ENCODE measurements at regions not wholly inside any gene's neighbourhood (a gene's known extent, or its start where the extent isn't known, plus 50 kb on each side); places are given as distances from the start of the nearest gene placed in this dataset.

DNA sequence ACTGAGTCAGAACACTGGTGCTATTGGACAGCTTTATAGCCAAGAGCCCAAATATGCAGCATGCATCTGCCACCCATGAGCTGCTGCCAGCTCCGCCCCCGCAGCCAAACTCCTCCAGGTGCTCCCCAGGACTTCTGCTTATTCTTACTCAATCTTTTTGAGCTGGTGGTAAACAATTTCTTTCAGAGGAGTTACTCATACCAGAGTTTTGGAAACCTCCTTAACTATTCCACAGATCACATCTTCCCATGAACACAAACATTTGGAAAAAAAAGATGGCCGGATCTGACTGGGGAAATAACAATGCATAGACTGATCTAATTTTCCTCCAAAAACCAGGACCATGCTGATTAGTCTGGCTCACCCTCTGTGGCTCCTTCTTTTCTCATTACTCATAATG is 399.9 kb downstream of the GPM6A start:
- Histone ChIP-seq H3K4me1 (ENCODE audit: insufficient read depth, low read length, poor library complexity, severe bottlenecking) (no peaks in the 10 kb centered on the region), H3K4me3 (ENCODE audit: low read depth, low read length, poor library complexity, severe bottlenecking) (no peak overlapping the region), H3K9me2 (ENCODE audit: insufficient read depth, low read length) (no peaks in the 10 kb centered on the region), H2AFZ (ENCODE audit: low read length) (no peak overlapping the region), H3K9me3 (ENCODE audit: low read length) (peaks cover 37% of the 10 kb centered on the region; the same call in 1 of the 2 replicates), H3K36me3 (ENCODE audit: insufficient read depth, low read length) (no peaks in the 10 kb centered on the region; the same call in 1 of the 2 replicates), H4K20me1 (ENCODE audit: insufficient read depth, low read length) (no peaks in the 10 kb centered on the region), H3K4me2 (ENCODE audit: low read length) (no peak overlapping the region), H3K79me2 (ENCODE audit: insufficient read depth, low read depth, low read length) (no peaks in the 10 kb centered on the region), H3K27ac (ENCODE audit: low read depth, low read length, poor library complexity, severe bottlenecking) (no peak overlapping the region)
- no peak for DNase-seq (ENCODE audit: low spot score)
- BruUV-seq (replicated peaks), result no TSS peak
- ChIA-PET POLR2A (interaction anchor here (0.6 to 1.2 kb wide), 3 partner anchors 10 to 75 kb away, joined by 3 read pairs; no protein-coding TSS in a partner anchor), CTCF (ENCODE audit: unreplicated experiment) (no interaction called here)
- intact Hi-C loops (cut with micrococcal nuclease; ENCODE audit: unreplicated experiment), result no loop called here
- TF ChIP-seq CTCF (conservative IDR thresholded peaks at IDR 0.05; ENCODE audit: low read length) (no peak), EZH2phosphoT487 (IDR thresholded peaks at IDR 0.05; ENCODE audit: borderline replicate concordance, low read depth, low read length) (no peak)

GRCh38 chr4:175412746-175413145 is 399.3 kb downstream of the GPM6A start:
- Histone ChIP-seq H3K9me2 (ENCODE audit: insufficient read depth, low read length) (no peaks in the 10 kb centered on the region), H3K4me3 (ENCODE audit: low read depth, low read length, poor library complexity, severe bottlenecking) (no peak overlapping the region), H3K4me1 (ENCODE audit: insufficient read depth, low read length, poor library complexity, severe bottlenecking) (no peaks in the 10 kb centered on the region), H3K36me3 (ENCODE audit: insufficient read depth, low read length) (no peaks in the 10 kb centered on the region; the same call in 1 of the 2 replicates), H3K9me3 (ENCODE audit: low read length) (peaks cover 41% of the 10 kb centered on the region; the same call in 1 of the 2 replicates), H3K79me2 (ENCODE audit: insufficient read depth, low read depth, low read length) (no peaks in the 10 kb centered on the region), H4K20me1 (ENCODE audit: insufficient read depth, low read length) (no peaks in the 10 kb centered on the region), H2AFZ (ENCODE audit: low read length) (peak overlapping the region; percentile 40; the same call in 1 of the 2 replicates), H3K27ac (ENCODE audit: low read depth, low read length, poor library complexity, severe bottlenecking) (no peak overlapping the region), H3K4me2 (ENCODE audit: low read length) (no peak overlapping the region)
- POLR2A ChIA-PET, result interaction anchor here (0.5 to 1.2 kb wide), 5 partner anchors 9 to 76 kb away, joined by 3 to 6 read pairs (median 3); no protein-coding TSS in a partner anchor
- BruUV-seq (replicated peaks), result no TSS peak
- CTCF ChIA-PET (ENCODE audit: unreplicated experiment), result no interaction called here
- TF ChIP-seq EZH2phosphoT487 (IDR thresholded peaks at IDR 0.05; ENCODE audit: borderline replicate concordance, low read depth, low read length) (no peak), CTCF (conservative IDR thresholded peaks at IDR 0.05; ENCODE audit: low read length) (no peak)
- no peak for DNase-seq (ENCODE audit: low spot score)
- intact Hi-C loops (cut with micrococcal nuclease; ENCODE audit: unreplicated experiment), result no loop called here

GRCh38 chr4:175413561-175413960 is 398.5 kb downstream of the GPM6A start:
- Histone ChIP-seq H3K27ac (ENCODE audit: low read depth, low read length, poor library complexity, severe bottlenecking) (no peak overlapping the region), H4K20me1 (ENCODE audit: insufficient read depth, low read length) (no peaks in the 10 kb centered on the region), H3K79me2 (ENCODE audit: insufficient read depth, low read depth, low read length) (no peaks in the 10 kb centered on the region), H3K4me3 (ENCODE audit: low read depth, low read length, poor library complexity, severe bottlenecking) (no peak overlapping the region), H2AFZ (ENCODE audit: low read length) (peak overlapping the region; percentile 40; the same call in 1 of the 2 replicates), H3K4me1 (ENCODE audit: insufficient read depth, low read length, poor library complexity, severe bottlenecking) (no peaks in the 10 kb centered on the region), H3K36me3 (ENCODE audit: insufficient read depth, low read length) (no peaks in the 10 kb centered on the region; the same call in 1 of the 2 replicates), H3K9me2 (ENCODE audit: insufficient read depth, low read length) (no peaks in the 10 kb centered on the region), H3K4me2 (ENCODE audit: low read length) (no peak overlapping the region), H3K9me3 (ENCODE audit: low read length) (peaks cover 41% of the 10 kb centered on the region; the same call in 1 of the 2 replicates)
- intact Hi-C loops (cut with micrococcal nuclease; ENCODE audit: unreplicated experiment), result no loop called here
- DNase-seq (ENCODE audit: low spot score), result no peak
- ChIA-PET POLR2A (interaction anchor here (0.6 to 1.4 kb wide), 4 partner anchors 12 to 113 kb away, joined by 3 to 6 read pairs (median 4); no protein-coding TSS in a partner anchor), CTCF (ENCODE audit: unreplicated experiment) (no interaction called here)
- TF ChIP-seq EZH2phosphoT487 (IDR thresholded peaks at IDR 0.05; ENCODE audit: borderline replicate concordance, low read depth, low read length), result no peak
- no peak for TF ChIP-seq CTCF (conservative IDR thresholded peaks at IDR 0.05; ENCODE audit: low read length)
- BruUV-seq (replicated peaks), result no TSS peak

All from OCI-LY7 (cell line).